Neural cell (in vitro differentiated cells): ENCODE measurements at regions not wholly inside any gene's neighbourhood (a gene's known extent, or its start where the extent isn't known, plus 50 kb on each side); places are given as distances from the start of the nearest gene placed in this dataset.

Experiments
- H2AFZ ChIP-seq: fragments of 200-600, 300-800 bp; sonication (generic), shearing (Covaris generic); 2 replicates; pipeline ENCODE4 v1.6.0; 2014; ENCODE audit warnings: low read depth, mild to moderate bottlenecking, antibody characterized with exemption, low read length, moderate library complexity
- H3F3A ChIP-seq: fragments of 200-600 bp; shearing (Covaris generic); 2 replicates; pipeline ENCODE4 v1.6.1; 2016; ENCODE audit warnings: mild to moderate bottlenecking, moderate library complexity, mixed read lengths, antibody characterized with exemption, low read length; ENCODE audit not compliant: insufficient read depth, poor library complexity, severe bottlenecking
- H3K27ac ChIP-seq: fragments of 200-600, 300-800 bp; sonication (generic), shearing (Covaris generic); 2 replicates; pipeline ENCODE4 v1.5.1; 2014; ENCODE audit warnings: mild to moderate bottlenecking, low read length, moderate library complexity
- H3K27me3 ChIP-seq: fragments of 300-800, 200-600 bp; sonication (generic), shearing (Covaris generic); 2 replicates; pipeline ENCODE4 v1.6.0; 2014; ENCODE audit warnings: mild to moderate bottlenecking, low read depth, low read length, moderate library complexity; ENCODE audit not compliant: insufficient read depth
- H3K36me3 ChIP-seq: fragments of 300-800, 200-600 bp; sonication (generic), shearing (Covaris generic); 2 replicates; pipeline ENCODE4 v1.5.1; 2014; ENCODE audit warnings: mild to moderate bottlenecking, antibody characterized with exemption, low read length, moderate library complexity; ENCODE audit not compliant: insufficient read depth
- H3K4me2 ChIP-seq: fragments of 300-800, 200-600 bp; sonication (generic), shearing (Covaris generic); 2 replicates; pipeline ENCODE4 v1.6.0; 2014; ENCODE audit warnings: mild to moderate bottlenecking, low read length
- H3K4me3 ChIP-seq: fragments of 300-800, 200-600 bp; sonication (generic), shearing (Covaris generic); 2 replicates; pipeline ENCODE4 v1.5.1; 2014; ENCODE audit warnings: mild to moderate bottlenecking, low read length, moderate library complexity
- H3K79me2 ChIP-seq: fragments of 200-600 bp; shearing (Covaris generic); replicated peaks from 2 replicates; pipeline ENCODE4 v1.6.0; 2014; ENCODE audit warnings: mild to moderate bottlenecking, low read length, moderate library complexity; ENCODE audit not compliant: insufficient read depth
- H3K9ac ChIP-seq: fragments of 300-800, 200-600 bp; sonication (generic), shearing (Covaris generic); 2 replicates; pipeline ENCODE4 v1.6.1; 2016; ENCODE audit warnings: mild to moderate bottlenecking, low read length, mixed read lengths
- H3K9me2 ChIP-seq: fragments of 200-600 bp; shearing (Covaris generic); 2 replicates; pipeline ENCODE4 v1.6.1; 2016; ENCODE audit warnings: mild to moderate bottlenecking, low read length, mixed read lengths; ENCODE audit not compliant: insufficient read depth
- H3K9me3 ChIP-seq: fragments of 200-600, 300-800 bp; sonication (generic), shearing (Covaris generic); 2 replicates; pipeline ENCODE4 v1.6.1; 2016; ENCODE audit warnings: mild to moderate bottlenecking, mixed run types, low read length, moderate library complexity, mixed read lengths
- H4K20me1 ChIP-seq: fragments of 200-600 bp; shearing (Covaris generic); 2 replicates; pipeline ENCODE4 v1.6.1; 2016; ENCODE audit warnings: mild to moderate bottlenecking, mixed run types; ENCODE audit not compliant: insufficient read depth
- CTCF ChIP-seq: fragments of 450-650 bp; IDR thresholded peaks from 2 replicates; pipeline ENCODE4 v1.5.1; 2014; ENCODE audit warnings: antibody characterized with exemption, mild to moderate bottlenecking, moderate library complexity; ENCODE audit not compliant: poor library complexity, severe bottlenecking
- EP300 ChIP-seq: fragments of 450-650 bp; conservative IDR thresholded peaks from 2 replicates; pipeline ENCODE4 v1.6.1; 2014; ENCODE audit warnings: antibody characterized with exemption, mild to moderate bottlenecking, moderate library complexity; ENCODE audit not compliant: poor library complexity, severe bottlenecking
- EZH2 ChIP-seq: fragments of 200-600, 300-800 bp; shearing (Covaris generic), sonication (generic); IDR thresholded peaks from 2 replicates; pipeline ENCODE4 v1.6.1; 2014; ENCODE audit warnings: antibody characterized with exemption, low read length, borderline replicate concordance, mild to moderate bottlenecking; ENCODE audit not compliant: insufficient read depth, poor library complexity, severe bottlenecking
- MXI1 ChIP-seq: fragments of 450-650 bp; conservative IDR thresholded peaks from 2 replicates; pipeline ENCODE4 v1.6.1; 2014; ENCODE audit warnings: antibody characterized with exemption, mild to moderate bottlenecking; ENCODE audit not compliant: poor library complexity, severe bottlenecking
- POLR2AphosphoS5 ChIP-seq: IDR thresholded peaks from 2 replicates; pipeline ENCODE4 v1.6.1; 2012
- RAD21 ChIP-seq: fragments of 450-650 bp; conservative IDR thresholded peaks from 2 replicates; pipeline ENCODE4 v1.6.1; 2014; ENCODE audit warnings: antibody characterized with exemption, mild to moderate bottlenecking, moderate library complexity
- SMC3 ChIP-seq: fragments of 450-650 bp; conservative IDR thresholded peaks from 2 replicates; pipeline ENCODE4 v1.6.1; 2014; ENCODE audit warnings: antibody characterized with exemption, mild to moderate bottlenecking, moderate library complexity; ENCODE audit not compliant: poor library complexity
- TAF1 ChIP-seq: IDR thresholded peaks from 2 replicates; pipeline ENCODE4 v1.6.1; 2012; ENCODE audit warnings: low read depth
- TF ChIP-seq, protein P1 (sequence below): IDR thresholded peaks from 2 replicates; pipeline ENCODE4 v1.6.1; 2012; ENCODE audit warnings: borderline replicate concordance

GRCh38 chr21:28431527-28432200, 561.0 kb downstream of the LTN1 start:
- Histone ChIP-seq H3K9me2 (no peaks in the 10 kb centered on the region), H3K27ac (no peak overlapping the region), H3K36me3 (no peaks in the 10 kb centered on the region), H3K27me3 (no peaks in the 10 kb centered on the region), H3F3A (no peaks in the 10 kb centered on the region), H3K9me3 (no peaks in the 10 kb centered on the region), H3K4me2 (no peak overlapping the region), H2AFZ (no peak overlapping the region), H3K9ac (no peak overlapping the region), H3K79me2 (no peaks in the 10 kb centered on the region), H4K20me1 (no peaks in the 10 kb centered on the region), H3K4me3 (no peak overlapping the region)
- TF ChIP-seq EP300 (no peak), MXI1 (no peak), SMC3 (no peak), EZH2 (no peak), RAD21 (no peak), POLR2AphosphoS5 (no peak), CTCF (no peak), TAF1 (no peak)
- TF ChIP-seq, protein P1, sequence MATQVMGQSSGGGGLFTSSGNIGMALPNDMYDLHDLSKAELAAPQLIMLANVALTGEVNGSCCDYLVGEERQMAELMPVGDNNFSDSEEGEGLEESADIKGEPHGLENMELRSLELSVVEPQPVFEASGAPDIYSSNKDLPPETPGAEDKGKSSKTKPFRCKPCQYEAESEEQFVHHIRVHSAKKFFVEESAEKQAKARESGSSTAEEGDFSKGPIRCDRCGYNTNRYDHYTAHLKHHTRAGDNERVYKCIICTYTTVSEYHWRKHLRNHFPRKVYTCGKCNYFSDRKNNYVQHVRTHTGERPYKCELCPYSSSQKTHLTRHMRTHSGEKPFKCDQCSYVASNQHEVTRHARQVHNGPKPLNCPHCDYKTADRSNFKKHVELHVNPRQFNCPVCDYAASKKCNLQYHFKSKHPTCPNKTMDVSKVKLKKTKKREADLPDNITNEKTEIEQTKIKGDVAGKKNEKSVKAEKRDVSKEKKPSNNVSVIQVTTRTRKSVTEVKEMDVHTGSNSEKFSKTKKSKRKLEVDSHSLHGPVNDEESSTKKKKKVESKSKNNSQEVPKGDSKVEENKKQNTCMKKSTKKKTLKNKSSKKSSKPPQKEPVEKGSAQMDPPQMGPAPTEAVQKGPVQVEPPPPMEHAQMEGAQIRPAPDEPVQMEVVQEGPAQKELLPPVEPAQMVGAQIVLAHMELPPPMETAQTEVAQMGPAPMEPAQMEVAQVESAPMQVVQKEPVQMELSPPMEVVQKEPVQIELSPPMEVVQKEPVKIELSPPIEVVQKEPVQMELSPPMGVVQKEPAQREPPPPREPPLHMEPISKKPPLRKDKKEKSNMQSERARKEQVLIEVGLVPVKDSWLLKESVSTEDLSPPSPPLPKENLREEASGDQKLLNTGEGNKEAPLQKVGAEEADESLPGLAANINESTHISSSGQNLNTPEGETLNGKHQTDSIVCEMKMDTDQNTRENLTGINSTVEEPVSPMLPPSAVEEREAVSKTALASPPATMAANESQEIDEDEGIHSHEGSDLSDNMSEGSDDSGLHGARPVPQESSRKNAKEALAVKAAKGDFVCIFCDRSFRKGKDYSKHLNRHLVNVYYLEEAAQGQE, result no peak

- no peaks in the 10 kb centered on the region for H4K20me1 ChIP-seq
- no peaks in the 10 kb centered on the region for H3K36me3 ChIP-seq
- H3K27me3 ChIP-seq, result no peaks in the 10 kb centered on the region
- H3K9me2 ChIP-seq, result no peaks in the 10 kb centered on the region
- H3K27ac ChIP-seq, result no peak overlapping the region
- H3K4me2 ChIP-seq, result no peak overlapping the region
- TF ChIP-seq EZH2 (no peak), POLR2AphosphoS5 (no peak), EP300 (no peak), CTCF (no peak), SMC3 (no peak), RAD21 (no peak), TAF1 (no peak), MXI1 (no peak)
- TF ChIP-seq, protein P1, result no peak
- no peaks in the 10 kb centered on the region for H3F3A ChIP-seq
- no peak overlapping the region for H3K4me3 ChIP-seq
- H3K79me2 ChIP-seq, result no peaks in the 10 kb centered on the region
- no peak overlapping the region for H3K9ac ChIP-seq
- no peaks in the 10 kb centered on the region for H3K9me3 ChIP-seq
- no peak overlapping the region for H2AFZ ChIP-seq
These were observed 561.7 kb downstream of the LTN1 start for GRCh38 chr21:28431022-28431421.
